CD4-positive, alpha-beta T cell treated with Interleukin-6 at 100 ng/mL for 8 hours (primary cell): ENCODE measurements at regions not wholly inside any gene's neighbourhood (a gene's known extent, or its start where the extent isn't known, plus 50 kb on each side); places are given as distances from the start of the nearest gene placed in this dataset.

Source experiments
- DNase-seq: peaks from one replicate; pipeline ENCODE4 v3.0.0-alpha.2; 2020; ENCODE audit warnings: mixed read lengths, low spot score

DNA sequence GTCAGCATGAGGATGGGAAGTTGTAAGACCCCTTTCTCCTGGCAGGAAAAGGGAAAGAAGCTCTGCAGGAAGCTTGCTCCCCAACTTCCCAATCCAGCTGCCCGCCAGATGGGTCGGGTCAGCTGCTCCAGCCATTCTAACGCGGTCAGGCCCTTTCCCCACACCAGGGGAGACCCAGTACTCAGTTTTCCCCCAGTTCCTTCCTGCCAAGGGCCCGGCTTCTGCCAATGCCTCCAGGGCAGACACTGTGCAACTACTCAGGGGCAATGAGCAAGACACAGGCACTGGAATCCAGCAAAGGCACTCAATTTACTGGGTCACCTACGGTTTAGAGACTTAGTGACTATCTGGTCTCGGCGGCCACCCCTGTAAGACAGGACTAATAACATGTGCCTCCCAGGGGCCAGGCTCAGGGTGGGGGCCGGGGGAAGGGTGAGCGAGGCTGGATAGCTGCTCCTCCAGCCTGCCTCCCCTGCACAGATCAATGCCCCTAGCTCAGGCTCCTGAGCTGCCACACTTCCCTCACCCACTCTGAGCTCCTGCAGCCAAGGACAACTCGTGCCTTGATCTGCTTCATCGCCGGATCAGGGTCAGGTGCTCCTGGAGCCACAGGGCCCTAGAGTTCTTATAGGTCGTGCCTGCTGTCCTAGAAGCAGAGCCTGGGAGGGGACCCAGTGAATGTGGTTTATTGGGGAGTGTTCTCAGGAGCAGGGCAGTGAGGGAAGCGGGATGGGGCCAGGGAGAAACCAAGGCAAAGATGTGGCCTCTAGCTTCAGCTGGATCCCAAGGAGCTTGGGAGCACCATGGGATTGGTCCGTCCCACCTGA is 171.1 kb downstream of the ZFP36L2 start:
- no peak for DNase-seq

DNA sequence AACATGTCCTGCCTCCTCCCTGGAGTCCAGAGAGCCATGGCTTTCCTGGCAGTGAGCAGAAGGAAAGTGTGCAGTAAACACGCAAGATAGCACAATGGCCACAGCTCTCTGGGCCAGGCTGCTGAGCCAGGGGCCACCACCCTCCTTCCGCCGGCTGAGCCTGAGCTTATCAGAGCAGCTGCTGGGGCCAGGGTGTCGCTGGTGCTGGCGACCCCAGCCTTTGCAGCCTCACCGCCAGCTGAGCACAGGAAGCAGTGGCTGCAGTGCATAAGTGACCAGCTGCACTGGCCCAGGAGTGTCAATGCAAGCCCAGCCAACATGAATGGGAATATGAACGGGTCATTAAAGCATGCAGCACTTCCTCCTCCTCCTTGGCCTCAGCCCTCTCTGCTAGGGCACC is 172.0 kb downstream of the ZFP36L2 start:
- DNase-seq = no peak

DNA sequence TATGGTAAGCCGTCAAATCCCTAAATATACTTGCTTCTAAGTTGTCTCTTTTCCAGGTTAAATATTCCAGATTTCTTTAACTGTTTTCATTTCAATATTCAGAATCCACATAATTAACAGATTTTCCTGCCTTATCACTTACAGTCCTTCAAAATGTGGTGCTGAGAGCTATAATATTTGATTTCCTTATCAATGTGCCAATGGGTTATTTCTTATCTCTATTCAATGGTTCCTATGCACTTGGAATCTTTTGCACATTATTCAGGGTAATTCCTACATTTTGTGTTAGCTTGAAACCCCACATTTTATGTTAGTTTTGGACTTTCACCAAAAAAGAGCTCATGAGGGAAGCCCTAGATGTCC is 173.5 kb downstream of the ZFP36L2 start:
- DNase-seq = no peak

DNA sequence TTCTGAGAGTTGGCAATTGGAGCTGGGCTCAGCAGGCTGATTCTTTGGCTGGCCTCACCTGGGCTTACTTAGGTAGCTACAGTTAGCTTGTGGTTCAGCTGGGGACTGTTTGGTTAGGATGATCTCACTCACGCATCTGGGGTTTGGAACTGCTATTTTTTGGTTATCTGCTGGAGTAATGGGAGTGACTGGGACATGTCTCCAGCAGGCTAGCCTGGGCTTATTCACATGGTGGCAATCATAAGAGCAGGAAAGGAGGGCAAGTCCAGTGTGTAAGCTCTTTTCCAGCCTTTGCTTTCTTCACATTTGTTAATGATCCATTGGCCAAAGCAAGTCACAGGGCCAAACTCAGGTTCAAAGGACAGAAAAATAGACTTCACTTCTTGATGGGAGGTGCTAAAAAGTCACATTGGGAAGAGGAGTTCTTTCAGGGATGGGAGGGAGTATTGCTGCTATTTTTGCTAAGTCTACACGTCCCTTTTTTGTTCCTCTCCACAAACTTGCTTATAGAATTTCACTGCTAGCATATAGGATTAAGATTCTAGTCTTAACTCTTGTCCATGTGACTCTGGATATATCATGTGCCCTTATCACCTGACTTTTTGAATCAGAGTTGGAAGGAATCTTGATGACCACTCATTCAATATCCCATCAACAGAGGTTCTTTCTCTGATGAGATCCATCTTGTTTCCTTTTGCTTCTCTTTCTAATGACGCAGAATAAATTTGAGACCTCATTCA is 174.0 kb downstream of the ZFP36L2 start:
- no peak for DNase-seq

DNA sequence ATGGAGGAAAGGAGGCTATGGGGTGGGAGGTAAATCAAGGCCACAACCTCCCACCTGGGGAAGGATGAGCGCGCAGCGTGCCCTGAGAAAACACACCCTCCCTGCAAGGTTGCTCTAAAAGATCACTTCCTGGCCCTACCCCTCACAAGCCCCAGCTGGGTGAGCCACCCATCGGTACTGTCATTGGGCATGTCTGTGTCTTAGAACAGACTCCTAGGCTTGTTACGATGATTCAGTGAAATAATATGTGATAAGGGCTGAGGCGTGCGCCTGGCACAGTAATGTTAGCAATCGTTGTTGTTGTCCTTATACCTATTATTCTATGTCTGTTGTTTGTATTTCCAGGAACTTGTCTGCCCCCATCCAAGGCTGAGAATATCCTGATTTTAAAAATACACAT is 175.1 kb downstream of the ZFP36L2 start:
- peak; percentile 46 for DNase-seq

DNA sequence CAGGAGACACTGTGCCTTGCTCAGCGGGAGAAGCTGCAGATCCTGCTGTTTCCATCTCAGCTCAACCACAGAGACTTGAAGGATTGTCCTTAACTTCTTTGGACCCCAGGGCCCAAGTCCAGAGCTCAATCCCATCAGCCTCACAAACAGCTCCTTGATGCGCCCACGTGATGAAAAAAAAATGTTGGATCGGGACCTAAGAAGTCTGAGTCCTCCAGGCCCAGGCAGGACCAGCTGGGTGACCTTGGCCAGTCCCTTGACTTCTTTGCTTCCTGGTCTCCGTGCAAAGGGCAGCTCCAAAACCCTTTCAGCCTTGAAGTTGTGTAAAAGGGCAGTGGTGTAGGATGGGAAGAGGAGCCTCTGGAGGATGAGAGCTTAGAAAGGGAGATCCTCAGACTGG is 175.5 kb downstream of the ZFP36L2 start:
- DNase-seq = no peak

DNA sequence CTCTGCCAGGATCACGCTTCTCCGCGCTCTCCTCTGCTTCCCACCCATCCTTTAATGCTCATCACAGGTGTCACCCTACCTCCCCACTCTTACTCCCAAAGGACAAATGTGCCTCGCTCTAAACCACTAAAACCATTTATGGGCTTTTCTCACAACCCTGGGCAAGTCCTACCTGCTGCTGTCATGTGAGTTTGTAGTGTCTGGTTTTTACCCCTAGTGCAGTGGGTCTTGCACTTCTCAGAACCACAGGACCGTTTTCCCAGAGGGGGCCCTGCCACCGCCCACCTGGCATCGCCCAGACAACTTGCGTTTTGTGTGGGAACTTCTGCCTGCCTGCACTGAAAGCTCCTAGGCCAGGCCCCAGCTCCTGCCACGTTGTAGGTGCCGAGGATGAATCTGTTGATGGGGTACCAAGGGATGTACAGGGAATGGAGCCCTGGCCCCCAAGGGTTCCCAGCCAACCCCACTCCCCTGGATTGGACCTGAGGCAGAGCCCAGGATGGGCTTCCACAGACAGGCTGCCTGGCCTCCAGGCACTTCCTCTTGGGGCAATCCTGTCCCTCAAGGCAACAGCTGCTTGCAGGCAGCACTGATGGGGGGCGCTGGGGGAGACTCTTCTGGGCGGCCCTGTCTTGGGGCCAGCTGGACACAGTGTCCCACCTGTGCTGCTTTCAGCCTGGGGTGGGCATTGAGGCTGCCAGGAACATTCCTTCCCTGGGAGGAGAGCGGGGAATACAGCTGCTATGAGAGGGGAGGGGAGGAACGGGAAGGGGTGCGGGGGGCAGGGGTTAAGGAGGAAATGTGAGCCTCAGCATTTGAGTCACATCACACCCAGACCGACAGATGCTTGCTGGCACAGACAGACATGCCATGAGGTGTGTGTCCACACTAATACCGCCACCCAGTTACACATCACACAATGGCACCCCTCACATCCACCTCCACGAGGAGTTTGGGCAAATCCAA is 176.3 kb downstream of the ZFP36L2 start:
- no peak for DNase-seq

DNA sequence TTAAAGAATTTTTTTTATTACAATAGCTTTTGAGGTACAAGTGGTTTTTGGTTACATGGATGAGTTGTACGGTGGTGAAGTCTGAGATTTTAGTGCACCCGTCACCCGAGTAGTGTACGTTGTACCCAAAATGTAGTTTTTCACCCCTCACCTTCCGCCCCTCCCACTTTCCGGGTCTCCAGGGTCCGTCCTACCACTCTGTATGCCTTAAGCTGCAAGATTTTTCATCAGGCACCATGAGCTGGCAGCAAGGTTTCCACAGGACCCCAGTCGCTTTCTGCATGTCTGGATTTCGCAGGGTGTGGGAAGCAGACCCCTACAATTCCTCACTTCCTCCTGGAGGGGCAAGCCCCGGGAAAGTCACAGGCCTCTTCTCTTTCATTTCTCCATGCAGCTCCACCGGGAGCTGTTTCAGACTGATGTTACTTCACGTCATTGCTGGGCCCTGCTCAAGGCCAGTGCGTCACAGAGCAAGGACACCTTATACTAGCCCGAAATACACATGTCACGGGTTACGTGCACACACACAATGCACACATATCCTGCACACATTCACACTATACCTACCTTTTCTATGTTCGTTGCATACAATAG is 179.1 kb downstream of the ZFP36L2 start:
- DNase-seq = no peak

DNA sequence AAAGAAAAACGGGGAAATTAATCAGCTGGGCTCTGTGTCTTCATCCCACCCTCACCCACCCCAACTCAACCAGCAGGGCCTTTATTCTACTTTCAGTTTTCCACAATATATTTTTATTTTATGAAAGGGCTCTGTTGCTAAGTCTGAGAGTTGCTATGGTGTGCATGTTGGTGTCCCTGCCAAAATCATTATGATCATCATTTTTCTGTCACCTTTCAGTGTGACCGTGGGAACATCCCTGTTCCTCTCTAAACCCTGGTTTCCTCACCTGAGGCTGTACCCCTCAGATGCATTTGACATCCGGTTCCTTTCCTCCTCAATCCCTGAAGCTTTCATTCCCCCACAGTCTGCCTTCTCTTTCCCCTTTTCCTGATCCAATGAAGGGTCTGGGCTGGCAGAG is 180.5 kb downstream of the ZFP36L2 start:
- no peak for DNase-seq

DNA sequence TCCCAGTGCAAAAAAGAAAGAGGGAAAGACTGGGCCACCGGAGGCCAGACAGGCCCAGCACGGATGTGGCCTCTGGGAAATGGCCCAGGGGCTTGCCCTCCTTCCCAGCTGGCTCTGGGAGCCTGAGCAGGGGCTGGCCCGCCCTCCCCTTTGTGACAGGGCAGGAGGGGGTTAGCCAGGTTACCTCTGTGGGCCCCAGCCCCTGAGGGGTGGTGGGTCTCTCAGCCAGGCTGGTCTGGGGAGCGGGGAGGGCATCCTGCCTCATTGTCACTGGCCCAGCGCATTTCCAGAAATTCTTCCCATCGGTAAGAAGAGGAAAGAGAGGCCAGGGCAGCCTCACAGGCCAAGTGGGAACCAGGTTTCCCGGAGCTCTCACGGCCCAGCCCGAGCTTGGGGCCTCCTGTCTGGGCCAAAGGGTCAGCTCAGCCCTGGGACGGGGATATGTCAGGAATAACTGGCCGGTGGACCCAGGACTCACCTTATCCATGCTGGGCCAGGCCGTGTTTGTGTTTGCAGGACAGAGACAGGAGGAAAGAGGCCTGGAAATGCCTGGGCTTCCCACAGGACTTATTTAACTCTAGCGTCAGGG is 182.2 kb downstream of the ZFP36L2 start:
- no peak for DNase-seq

DNA sequence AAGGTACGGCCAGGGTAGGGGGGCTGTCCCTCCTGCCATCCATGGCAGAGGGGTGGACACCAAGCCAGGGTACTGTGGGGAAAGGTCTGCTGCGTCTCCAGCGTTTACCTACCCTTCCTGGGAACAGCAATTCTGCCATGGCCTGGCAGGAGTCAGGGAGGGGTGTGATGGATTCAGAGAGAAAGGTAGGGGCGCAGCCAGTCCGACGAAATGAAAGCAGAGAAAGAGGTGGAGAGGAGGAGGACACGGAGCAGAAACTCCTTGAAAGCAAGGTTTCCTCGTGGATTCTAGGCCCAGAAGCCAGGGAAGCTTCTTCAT is 182.9 kb downstream of the ZFP36L2 start:
- no peak for DNase-seq

DNA sequence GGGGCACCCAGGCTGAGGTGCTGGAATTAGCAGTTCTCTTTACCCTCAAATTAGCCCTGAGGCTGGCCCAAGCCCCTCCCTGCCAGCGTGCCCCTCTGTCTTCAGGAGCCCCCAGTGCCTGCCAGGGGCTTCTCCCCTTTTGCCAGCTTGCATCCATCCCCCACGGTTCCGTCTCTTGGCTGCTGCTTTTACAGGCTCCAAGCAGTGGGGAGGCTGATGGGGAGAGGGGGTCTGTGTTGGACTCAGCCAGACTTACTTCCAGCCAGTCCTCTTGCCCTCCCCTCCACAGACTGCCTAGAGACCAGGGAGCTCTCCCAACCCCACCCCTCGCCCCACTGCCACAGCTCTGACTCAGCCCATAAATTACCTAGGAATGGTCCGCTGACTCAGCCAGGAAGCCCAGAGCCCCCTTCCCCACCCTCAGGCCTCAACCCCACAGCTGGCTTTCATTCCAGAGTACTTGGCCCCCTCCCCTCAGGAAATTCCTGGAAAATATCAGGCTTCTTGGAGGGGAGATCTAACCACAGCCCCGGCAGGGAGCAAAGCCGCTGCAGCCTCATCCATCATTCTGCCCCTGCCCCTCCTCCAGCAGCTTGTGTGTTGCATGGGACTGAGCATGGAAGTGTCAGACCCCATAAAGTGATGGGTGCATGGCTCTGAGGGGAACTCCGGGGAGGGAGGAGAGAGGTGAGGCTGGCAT is 184.6 kb downstream of the ZFP36L2 start:
- no peak for DNase-seq

DNA sequence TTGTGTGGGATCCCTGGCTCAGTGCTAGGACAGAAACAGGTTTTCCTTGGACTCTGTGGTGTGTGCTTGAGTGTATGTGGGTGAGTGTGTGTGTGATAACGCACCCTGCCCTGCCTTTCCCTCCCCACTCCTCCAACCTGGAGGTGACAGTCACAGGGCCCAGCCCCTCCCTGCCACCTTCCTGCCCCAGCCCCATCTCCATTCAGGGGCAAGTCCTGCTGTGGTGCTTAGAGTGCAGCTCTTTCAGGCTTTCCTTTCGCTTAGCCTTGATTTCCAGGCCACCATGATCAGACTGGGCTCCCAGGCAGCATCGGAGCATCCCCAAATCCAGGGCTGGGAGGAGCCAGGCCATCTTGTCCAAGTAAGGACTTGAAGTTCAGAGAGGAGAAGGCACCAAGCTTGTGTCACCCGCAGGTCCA is 185.2 kb downstream of the ZFP36L2 start:
- no peak for DNase-seq

DNA sequence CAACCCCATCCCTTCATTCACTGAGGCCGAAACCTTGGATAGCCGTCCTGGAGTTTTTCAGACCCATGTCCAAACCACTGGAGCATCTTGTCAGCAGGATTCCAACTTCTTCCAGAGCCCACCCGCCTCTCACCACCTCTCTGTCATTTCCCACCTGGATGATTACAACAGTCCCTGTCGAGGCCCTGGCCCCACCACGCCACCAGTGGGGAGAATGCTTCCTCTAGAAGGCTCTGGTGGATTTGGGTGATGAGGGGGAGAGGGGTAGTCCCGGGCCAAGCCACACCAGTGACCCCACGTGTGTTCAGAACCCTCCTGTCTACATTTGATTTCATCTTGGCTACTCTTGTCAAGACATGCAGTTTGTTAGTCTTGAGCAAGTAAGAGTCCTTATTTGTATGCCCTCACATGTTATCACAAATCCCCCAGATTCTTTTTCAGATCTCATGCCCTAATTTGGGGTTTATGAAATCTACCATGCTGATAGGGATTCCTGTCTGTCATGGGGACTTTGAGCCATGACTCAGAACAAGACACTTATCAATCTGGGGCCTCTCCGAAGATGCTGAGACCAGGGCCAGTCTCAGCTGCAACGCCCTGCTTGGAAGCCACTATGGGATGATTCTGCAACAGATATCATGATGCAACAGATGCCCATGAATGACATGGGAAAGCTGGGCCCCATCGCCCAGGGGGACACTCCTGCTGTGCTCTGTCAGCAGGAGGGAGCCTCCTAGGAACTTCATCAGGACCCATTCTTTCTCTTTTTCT is 186.1 kb downstream of the ZFP36L2 start:
- no peak for DNase-seq

DNA sequence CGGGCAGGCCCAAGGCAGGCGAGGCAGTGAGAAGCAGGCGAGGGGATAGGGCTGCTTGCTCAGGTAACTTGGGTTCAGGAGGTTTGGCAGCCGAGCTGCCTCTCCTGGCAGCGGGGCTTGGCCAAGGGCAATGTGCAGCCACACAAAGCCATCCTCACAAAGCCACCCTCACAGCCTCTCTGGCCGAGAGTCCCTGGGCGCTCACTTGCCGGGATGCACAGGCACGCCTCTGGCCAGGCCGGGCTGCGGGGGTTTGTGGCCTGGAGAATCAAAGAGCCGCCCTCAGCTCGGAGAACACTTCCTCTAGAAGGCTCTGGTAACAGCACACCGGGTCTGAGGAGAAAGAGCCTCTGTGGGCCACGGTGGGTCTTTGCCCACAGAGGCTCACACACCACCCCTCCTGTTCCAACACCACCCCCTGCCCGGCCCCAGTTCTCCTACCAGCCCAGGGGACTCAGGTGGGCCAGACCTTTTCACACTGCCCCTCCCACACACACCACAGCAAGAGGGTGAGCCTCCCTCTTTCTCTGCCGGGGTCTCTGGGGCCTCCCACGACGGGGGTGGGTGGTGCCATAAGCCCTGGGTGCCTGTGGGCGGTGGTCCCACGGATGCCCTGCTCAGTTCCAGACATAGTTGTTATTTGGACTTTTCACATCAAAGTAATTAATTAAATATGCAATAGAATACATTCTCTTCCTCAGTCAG is 186.9 kb downstream of the ZFP36L2 start:
- DNase-seq = no peak

DNA sequence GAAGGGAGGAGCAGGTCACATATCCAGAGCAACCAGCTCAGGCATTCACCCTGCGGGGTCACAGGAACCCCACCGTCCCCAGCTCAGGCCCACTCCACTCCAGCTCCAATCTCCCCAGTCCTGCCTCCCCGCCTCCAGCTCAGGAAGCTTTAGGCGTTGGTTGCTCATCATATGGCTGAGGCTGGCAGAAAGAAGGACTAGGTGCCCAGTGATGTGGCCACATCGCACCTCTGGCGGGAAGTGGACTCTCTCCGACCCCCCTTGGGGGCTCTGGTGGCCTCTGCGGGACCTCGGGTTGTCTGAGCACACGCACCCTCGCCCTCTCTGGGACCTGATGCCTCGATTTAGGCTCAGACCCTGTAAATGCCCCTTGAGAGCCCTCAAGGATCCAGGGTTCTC is 187.7 kb downstream of the ZFP36L2 start:
- DNase-seq = no peak

DNA sequence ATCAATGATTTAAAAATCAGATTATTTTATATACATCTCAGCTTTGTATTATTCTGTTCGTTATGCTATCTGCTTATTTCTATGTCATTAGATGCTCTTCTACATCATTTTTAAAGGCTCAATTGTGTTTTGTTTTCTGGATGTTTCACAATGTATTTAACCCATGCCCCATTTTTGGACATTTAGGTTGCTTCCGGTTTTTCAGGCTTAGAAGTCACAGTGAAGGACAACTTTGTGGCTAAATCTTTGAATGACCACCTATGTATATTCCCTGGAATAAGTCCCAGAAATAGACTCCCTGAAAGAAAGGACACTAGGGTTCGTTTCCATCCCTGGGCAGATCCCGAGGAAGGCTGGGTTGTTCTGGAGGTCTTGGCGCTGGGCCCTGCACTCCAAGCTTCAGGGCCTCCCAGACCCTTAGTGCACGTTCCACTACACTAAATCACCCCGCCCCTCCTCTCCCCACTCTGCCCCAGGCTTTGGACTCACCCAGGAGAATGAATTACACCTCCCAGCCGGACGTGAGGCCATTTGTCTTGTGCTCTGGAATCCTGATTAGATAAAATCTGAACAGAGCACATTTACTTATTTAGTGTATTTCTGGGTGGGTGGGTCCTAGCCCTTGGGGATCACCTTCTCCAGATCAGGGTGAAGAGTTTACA is 188.2 kb downstream of the ZFP36L2 start:
- DNase-seq = no peak

DNA sequence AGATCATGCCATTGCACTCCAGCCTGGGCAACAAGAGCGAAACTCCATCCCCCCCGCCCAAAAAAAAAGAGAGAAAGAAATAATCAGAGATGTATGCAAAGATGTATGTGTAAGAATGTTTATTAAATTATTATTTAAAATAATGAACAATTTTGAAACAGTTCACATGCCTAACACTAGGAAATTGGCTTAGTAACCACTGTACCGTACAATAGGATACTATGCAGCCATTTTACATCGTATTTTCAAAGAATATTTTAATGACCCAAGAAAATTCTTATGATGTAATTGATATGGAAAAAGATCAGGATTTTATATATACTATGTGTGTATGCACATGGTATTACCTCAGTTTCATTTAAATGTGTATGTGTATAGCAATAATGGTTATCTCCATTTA is 190.5 kb downstream of the ZFP36L2 start:
- DNase-seq = no peak

DNA sequence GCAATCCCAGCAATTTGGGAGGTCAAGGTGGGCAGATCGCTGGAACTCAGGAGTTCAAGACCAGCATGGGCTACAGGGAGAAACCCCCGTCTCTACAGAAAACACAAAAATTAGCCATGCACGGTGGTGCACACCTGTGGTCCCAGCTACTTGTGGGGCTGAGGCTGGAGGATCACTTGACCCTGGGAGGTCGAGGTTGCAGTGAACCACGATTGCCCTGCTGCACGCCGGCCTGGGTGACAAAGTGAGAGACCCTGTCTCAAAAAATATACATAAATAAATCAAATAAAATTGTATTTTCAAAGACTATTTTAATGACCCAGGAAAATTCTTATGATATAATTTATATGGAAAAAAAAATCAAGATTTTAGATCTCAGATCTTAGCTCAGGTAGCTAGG is 191.5 kb downstream of the ZFP36L2 start:
- no peak for DNase-seq
